HG03064 (cell line): ENCODE measurements at regions not wholly inside any gene's neighbourhood (a gene's known extent, or its start where the extent isn't known, plus 50 kb on each side); places are given as distances from the start of the nearest gene placed in this dataset.

Source experiments
- ATAC-seq: cut with Tn5 transposase; IDR thresholded peaks from one replicate; pipeline ENCODE4 v1.9.1; 2021; ENCODE audit warnings: low read depth; ENCODE audit not compliant: unreplicated experiment

- ATAC-seq: no peak
These were observed 291.1 kb upstream of the PDZRN3 start for GRCh38 chr3:73915886-73916285.

GRCh38 chr3:73908218-73908617 lies 283.5 kb upstream of the PDZRN3 start:
- ATAC-seq: no peak

DNA sequence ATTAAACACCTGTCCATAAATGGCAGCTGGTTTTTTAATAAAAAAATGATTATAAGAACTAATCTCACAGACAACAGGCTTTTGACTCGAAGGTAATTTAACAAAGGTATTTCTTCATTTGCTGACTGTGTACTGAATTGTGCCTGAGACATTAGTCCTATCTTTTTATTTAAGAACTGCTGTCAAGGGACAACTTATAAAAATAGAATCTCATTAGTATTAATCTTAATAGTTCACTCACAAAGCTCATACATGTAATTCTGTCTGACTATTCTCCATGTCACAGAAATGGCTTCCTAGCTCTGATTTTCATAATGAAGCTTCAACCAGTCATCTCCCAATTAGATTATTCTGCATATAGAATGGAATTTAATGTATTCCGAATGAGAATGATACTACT lies 276.9 kb upstream of the PDZRN3 start:
- ATAC-seq: no peak

- no peak for ATAC-seq
These were observed 269.9 kb upstream of the PDZRN3 start for GRCh38 chr3:73894474-73895213.

DNA sequence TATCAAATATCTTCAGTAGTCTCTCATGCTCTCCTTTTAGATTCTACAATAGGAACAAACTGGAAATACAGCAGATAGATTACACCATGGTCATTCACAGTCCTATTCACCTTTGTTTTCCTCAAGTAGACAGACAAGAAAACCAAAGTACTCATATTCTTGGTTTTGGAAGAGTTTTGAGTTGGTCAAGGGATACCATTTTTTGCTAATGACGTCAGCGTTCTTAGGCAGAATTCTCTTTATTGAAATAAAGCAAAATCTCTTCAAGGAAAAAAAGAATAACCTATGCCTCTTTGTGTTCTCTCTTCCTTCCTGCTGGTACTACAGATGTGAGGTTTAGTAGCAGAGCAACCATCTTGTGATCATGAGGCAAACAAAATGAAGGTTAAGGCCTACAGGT lies 268.3 kb upstream of the PDZRN3 start:
- ATAC-seq: no peak

DNA sequence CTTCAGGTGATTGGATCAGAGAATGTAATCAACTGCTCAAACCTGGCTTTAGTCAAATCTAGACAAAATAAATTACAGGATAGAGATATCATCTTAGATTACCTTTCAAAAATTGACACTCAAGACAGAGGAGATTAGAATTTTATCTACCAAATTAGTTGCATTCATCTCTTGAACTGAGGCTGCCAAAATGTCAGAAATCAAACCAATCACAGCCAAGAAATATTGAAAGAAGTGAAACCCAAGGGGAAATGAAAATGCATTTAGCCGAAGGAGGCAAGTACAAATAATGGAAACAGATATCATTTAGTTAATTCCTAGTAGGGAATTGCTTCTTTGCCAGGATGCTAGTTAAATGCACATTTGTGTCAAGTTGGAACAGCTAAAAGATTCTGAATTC lies 261.1 kb upstream of the PDZRN3 start:
- ATAC-seq: no peak

DNA sequence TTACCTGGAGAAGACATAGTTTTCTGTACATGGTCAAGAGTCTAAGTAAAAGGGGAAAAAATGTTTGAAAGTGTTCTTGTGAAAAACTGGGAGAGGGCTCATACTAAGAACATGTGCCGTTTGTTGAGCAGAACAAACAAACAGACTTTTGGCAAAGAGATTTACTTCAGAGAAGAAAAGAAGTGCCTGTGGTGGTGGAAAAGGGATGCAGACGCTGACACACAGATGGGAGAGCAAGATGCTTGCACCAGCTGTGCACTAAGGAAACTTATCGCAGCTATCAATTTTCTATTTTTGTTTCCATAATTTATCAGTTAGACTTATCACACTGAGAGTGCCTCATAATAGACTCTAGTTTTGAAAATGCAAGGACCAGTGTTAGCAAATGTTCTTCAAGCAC lies 259.6 kb upstream of the PDZRN3 start:
- ATAC-seq: no peak

DNA sequence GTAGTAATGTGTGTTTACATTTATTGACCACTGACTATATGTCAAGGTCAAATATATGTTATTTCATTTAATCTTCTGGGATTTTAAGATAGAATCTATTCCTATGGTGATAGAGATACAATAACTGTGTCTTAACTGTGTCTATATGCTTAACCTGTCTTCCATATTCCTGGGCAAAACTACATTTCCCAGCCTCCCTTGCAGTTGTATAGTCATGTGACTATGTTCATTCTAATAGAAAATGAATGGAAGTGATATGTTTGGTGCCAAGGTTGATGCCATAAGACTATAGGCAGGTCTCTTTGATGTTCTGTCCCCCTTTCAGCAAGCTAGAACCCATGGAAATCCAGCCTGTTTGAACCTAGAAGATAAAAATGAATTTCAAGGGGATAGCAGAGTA lies 258.8 kb upstream of the PDZRN3 start:
- no peak for ATAC-seq

GRCh38 chr3:73874606-73875369 lies 250.0 kb upstream of the PDZRN3 start:
- no peak for ATAC-seq

DNA sequence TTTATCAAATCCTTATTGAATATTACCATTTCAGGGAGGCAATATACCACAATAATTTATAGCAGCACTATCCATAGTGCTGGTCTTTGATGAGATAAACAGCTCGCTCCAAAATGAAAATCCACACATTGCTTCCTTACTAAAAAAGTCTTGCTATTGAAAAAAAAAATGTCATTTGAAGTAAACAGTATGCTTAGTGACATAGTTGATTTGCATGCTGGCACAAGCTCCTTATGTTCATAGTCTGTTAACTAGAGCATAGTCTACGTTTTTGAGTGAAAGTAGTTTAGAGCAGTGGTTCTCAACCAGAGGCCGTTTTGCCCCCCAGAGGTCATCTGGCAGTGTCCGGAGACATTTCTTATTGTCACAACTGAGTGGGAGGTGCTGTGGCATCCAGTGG lies 249.4 kb upstream of the PDZRN3 start:
- ATAC-seq: no peak

GRCh38 chr3:73868688-73869315 lies 244.1 kb upstream of the PDZRN3 start:
- no peak for ATAC-seq

DNA sequence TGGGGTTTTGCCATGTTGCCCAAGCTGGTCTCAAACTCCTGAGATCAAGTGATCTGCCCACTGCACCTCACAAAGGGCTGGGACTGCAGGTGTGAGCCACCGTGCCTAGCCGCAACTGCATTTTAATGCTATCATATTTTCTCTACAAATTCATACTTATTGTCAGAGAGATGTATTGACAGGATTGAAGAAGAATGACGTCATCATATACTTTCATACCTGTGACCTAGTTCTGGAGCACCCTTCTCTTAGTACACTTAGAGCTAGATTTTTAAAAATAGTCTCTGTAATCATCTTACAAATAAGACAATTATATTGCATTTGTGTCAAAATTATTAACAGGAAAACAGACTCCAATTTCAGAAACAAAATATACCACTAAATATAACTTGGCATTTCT lies 242.8 kb upstream of the PDZRN3 start:
- ATAC-seq: no peak

- no peak for ATAC-seq
These were observed 242.1 kb upstream of the PDZRN3 start for GRCh38 chr3:73866846-73867245.

GRCh38 chr3:73863546-73864079 lies 238.9 kb upstream of the PDZRN3 start:
- no peak for ATAC-seq

GRCh38 chr3:73855813-73856212 lies 231.1 kb upstream of the PDZRN3 start:
- no peak for ATAC-seq

- no peak for ATAC-seq
These were observed 223.6 kb upstream of the PDZRN3 start for GRCh38 chr3:73848173-73848906.

DNA sequence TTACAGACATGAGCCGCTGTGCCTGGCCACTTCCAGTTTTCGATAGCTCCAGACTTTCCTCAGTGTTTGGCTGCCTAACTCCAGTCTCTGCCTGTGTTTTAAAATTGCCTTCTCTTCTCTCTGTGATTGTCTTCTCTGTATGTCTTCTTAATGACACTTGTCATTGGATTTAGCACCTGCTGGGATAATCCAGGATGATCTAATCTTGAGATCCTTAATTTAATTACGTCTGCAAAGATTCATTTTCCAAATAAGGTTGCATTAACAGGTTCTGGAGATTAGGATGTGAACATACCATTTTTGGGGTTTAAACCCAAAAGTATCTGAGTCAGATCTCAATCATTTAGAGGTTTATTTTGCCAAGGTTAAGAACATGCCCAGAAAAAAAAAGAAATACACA lies 222.2 kb upstream of the PDZRN3 start:
- ATAC-seq: no peak

GRCh38 chr3:73839032-73839431 lies 214.3 kb upstream of the PDZRN3 start:
- ATAC-seq: no peak

DNA sequence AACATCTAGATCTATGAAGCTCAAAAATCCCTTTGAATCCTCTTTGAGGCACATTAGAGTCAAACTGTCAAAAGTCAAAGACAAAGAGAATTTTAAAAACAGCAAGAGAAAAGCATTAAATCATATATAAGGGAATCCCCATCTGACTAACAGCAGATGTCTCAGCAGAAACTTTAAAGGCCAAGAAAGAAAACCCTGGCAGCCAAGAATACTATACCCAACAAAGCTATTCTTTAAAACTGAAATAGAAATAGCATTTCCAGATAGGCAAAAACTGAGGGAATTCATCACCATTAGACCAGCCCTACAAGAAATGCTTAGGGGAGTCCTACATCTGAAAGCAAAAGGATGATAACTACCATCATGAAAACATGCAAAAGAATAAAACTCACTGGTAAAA lies 211.2 kb upstream of the PDZRN3 start:
- no peak for ATAC-seq

DNA sequence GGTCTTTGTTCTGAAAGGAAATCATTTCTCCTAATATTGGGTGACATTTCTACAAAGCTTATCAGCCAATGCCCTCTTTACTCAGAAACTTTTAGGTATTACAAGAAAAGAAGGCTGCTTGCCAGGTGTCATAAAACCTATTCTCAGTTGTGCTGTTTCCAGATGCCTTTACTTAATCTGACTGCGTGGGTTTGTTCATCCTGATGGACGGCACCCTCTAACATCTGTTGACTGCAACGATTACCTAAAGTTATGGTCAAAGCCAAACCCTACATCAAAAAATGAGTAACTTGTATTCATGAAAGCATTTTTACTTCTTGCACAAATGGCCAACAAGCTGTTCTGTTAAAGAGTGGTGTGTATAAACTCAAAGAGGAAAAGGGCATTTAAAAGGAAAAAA lies 207.7 kb upstream of the PDZRN3 start:
- ATAC-seq: no peak

GRCh38 chr3:73828348-73828747 lies 203.6 kb upstream of the PDZRN3 start:
- no peak for ATAC-seq
